HCT116 (cell line): ENCODE measurements at regions not wholly inside any gene's neighbourhood (a gene's known extent, or its start where the extent isn't known, plus 50 kb on each side); places are given as distances from the start of the nearest gene placed in this dataset.

Experiments used
- CEBPB ChIP-seq: IDR thresholded peaks from 2 replicates; pipeline ENCODE4 v1.6.1; 2012; ENCODE audit warnings: low read depth
- EZH2 ChIP-seq: fragments of 200-600 bp; sonication (generic); IDR thresholded peaks from 2 replicates; pipeline ENCODE4 v1.6.1; 2017; ENCODE audit warnings: antibody characterized with exemption, mixed run types
- TF ChIP-seq, protein P1 (sequence below), 3 experiments: fragments of 200-600 bp in 1 of 3; sonication (generic) in 1 of 3; IDR thresholded peaks in 2 of 3; conservative IDR thresholded peaks in 1 of 3; 2 replicates each; pipeline ENCODE4 v1.5.1; 2012 to 2017; ENCODE audit warnings: low read depth in 2 of 3, low read length in 2 of 3, antibody characterized with exemption in 1 of 3, borderline replicate concordance in 1 of 3, control low read depth in 1 of 3, mild to moderate bottlenecking in 1 of 3, mixed read lengths in 1 of 3, mixed run types in 1 of 3, moderate library complexity in 1 of 3; ENCODE audit not compliant: insufficient read depth in 1 of 3

DNA sequence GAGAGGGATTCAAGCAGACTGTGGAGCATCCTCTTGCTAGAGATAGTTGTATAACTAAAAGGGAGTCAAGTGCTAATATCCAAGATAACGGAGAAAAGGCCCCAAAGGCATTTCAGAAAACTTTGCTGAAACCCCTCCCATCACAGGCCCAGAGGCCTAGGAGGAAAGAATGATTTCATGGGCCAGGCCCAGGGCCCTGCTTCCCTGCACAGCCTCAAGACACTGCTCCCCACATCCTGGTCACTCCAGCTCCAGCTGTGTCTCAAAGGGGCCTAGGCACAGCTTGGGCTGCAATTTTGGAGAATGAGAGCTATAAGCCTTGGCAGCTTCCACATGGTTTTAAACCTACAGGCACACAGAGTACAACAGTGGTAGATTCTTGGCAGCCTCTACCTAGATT lies 85.6 kb downstream of the OR13A1 start:
- TF ChIP-seq, protein P1, sequence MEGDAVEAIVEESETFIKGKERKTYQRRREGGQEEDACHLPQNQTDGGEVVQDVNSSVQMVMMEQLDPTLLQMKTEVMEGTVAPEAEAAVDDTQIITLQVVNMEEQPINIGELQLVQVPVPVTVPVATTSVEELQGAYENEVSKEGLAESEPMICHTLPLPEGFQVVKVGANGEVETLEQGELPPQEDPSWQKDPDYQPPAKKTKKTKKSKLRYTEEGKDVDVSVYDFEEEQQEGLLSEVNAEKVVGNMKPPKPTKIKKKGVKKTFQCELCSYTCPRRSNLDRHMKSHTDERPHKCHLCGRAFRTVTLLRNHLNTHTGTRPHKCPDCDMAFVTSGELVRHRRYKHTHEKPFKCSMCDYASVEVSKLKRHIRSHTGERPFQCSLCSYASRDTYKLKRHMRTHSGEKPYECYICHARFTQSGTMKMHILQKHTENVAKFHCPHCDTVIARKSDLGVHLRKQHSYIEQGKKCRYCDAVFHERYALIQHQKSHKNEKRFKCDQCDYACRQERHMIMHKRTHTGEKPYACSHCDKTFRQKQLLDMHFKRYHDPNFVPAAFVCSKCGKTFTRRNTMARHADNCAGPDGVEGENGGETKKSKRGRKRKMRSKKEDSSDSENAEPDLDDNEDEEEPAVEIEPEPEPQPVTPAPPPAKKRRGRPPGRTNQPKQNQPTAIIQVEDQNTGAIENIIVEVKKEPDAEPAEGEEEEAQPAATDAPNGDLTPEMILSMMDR (IDR thresholded peaks at IDR 0.05 in 2 of 3, conservative IDR thresholded peaks at IDR 0.05 in 1 of 3; ENCODE audit: borderline replicate concordance in 1 of 3, insufficient read depth in 1 of 3, low read depth in 2 of 3, low read length in 2 of 3): no peak
- TF ChIP-seq CEBPB (no peak), EZH2 (no peak)
